ENCODE measurements at regions not wholly inside any gene's neighbourhood (a gene's known extent, or its start where the extent isn't known, plus 50 kb on each side); places are given as distances from the start of the nearest gene placed in this dataset.
"Not testable (repeated sequence)": the region's sequence is repeated elsewhere in the genome, so short reads cannot be mapped to it uniquely, and the experiment has no call there.

DNA sequence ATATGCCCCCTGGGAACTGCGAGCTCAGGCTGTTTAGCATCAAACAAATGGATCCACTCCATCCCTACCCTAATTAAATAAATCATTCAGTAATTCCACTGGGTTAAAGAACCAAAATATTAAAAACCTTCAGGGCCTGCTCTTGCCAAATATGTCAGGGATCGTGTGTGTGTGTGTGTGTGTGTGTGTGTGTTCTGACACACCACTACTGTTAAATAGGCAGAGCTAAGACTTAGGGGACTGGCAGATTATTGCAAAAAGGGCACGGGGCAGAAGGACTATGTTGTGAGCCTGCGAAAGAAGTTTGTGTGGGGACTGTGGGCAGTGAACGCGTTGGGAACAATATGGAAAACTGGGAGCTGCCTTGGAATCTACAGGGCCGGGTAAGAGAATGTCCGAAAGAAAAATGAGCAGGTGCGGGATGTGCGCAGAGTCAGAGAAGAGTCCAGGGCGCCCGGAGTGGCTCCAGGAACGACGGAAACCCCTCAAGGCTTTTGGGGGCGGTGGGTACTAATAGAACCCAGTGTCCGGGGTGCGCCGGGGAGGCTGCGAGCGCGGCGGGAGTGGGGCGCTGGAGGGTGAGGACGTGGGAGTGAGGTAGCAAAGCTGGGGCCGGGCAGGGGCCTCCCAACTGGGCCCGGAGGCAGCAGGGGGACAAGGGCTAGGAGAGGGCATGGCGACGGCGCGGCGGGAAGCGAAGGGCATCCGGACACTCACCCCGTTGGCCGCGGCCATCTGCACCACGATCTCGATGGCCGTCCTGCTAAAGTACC, 54.8 kb downstream of the FOXD4L6 start:
- TF ChIP-seq, protein P1, sequence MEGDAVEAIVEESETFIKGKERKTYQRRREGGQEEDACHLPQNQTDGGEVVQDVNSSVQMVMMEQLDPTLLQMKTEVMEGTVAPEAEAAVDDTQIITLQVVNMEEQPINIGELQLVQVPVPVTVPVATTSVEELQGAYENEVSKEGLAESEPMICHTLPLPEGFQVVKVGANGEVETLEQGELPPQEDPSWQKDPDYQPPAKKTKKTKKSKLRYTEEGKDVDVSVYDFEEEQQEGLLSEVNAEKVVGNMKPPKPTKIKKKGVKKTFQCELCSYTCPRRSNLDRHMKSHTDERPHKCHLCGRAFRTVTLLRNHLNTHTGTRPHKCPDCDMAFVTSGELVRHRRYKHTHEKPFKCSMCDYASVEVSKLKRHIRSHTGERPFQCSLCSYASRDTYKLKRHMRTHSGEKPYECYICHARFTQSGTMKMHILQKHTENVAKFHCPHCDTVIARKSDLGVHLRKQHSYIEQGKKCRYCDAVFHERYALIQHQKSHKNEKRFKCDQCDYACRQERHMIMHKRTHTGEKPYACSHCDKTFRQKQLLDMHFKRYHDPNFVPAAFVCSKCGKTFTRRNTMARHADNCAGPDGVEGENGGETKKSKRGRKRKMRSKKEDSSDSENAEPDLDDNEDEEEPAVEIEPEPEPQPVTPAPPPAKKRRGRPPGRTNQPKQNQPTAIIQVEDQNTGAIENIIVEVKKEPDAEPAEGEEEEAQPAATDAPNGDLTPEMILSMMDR (conservative IDR thresholded peaks at IDR 0.05; ENCODE audit: low read length) = not testable (repeated sequence)
- TF ChIP-seq EZH2phosphoT487 (IDR thresholded peaks at IDR 0.05; ENCODE audit: borderline replicate concordance, low read depth, low read length) = not testable (repeated sequence)

Data from OCI-LY7 (cell line).